ENCODE measurements at regions not wholly inside any gene's neighbourhood (a gene's known extent, or its start where the extent isn't known, plus 50 kb on each side); places are given as distances from the start of the nearest gene placed in this dataset.

GRCh38 chr20:60584221-60584620, 626.0 kb downstream of the CDH26 start:
- no peak overlapping the region for H3K4me3 ChIP-seq (ENCODE audit: low read depth in 1 of 5, low read length in 5 of 5)
- H3K36me3 ChIP-seq (ENCODE audit: control insufficient read depth in 5 of 5, insufficient read depth in 5 of 5, low read length in 5 of 5), result no peaks in the 10 kb centered on the region
- H3K9me3 ChIP-seq (ENCODE audit: control insufficient read depth in 5 of 5, low read length in 5 of 5), result no peaks in the 10 kb centered on the region
- H3K27ac ChIP-seq (ENCODE audit: low read depth, low read length), result no peak overlapping the region
- no peak overlapping the region for H3K9ac ChIP-seq (ENCODE audit: low read length in 5 of 5)
- H3K27me3 ChIP-seq (ENCODE audit: control insufficient read depth in 5 of 5, insufficient read depth in 4 of 5, low read length in 5 of 5), result peaks cover 0 to 11% (median 0%) of the 10 kb centered on the region in 5 donors
- H3K4me1 ChIP-seq (ENCODE audit: control insufficient read depth in 5 of 5, insufficient read depth in 5 of 5, low read length in 5 of 5), result peaks cover 0 to 11% (median 3%) of the 10 kb centered on the region in 5 donors

GRCh38 chr20:60585651-60586050, 627.4 kb downstream of the CDH26 start:
- Histone ChIP-seq H3K36me3 (ENCODE audit: control insufficient read depth in 5 of 5, insufficient read depth in 5 of 5, low read length in 5 of 5) (no peaks in the 10 kb centered on the region), H3K4me3 (ENCODE audit: low read depth in 1 of 5, low read length in 5 of 5) (no peak overlapping the region), H3K27me3 (ENCODE audit: control insufficient read depth in 5 of 5, insufficient read depth in 4 of 5, low read length in 5 of 5) (peaks cover 0 to 11% (median 0%) of the 10 kb centered on the region in 5 donors)

GRCh38 chr20:60586269-60587050, 628.2 kb downstream of the CDH26 start:
- Histone ChIP-seq H3K27ac (ENCODE audit: low read depth, low read length) (no peak overlapping the region), H3K27me3 (ENCODE audit: control insufficient read depth in 5 of 5, insufficient read depth in 4 of 5, low read length in 5 of 5) (peaks cover 0 to 11% (median 0%) of the 10 kb centered on the region in 5 donors), H3K9ac (ENCODE audit: low read length in 5 of 5) (no peak overlapping the region), H3K4me1 (ENCODE audit: control insufficient read depth in 5 of 5, insufficient read depth in 5 of 5, low read length in 5 of 5) (peaks cover 0 to 11% (median 3%) of the 10 kb centered on the region in 5 donors), H3K36me3 (ENCODE audit: control insufficient read depth in 5 of 5, insufficient read depth in 5 of 5, low read length in 5 of 5) (no peaks in the 10 kb centered on the region), H3K9me3 (ENCODE audit: control insufficient read depth in 5 of 5, low read length in 5 of 5) (no peaks in the 10 kb centered on the region), H3K4me3 (ENCODE audit: low read depth in 1 of 5, low read length in 5 of 5) (no peak overlapping the region)

More at GRCh38 chr20:60585651-60586050, 627.4 kb downstream of the CDH26 start:
- no peak overlapping the region for H3K9ac ChIP-seq (ENCODE audit: low read length in 5 of 5)
- no peaks in the 10 kb centered on the region for H3K9me3 ChIP-seq (ENCODE audit: control insufficient read depth in 5 of 5, low read length in 5 of 5)
- H3K27ac ChIP-seq (ENCODE audit: low read depth, low read length), result no peak overlapping the region
- peaks cover 0 to 11% (median 3%) of the 10 kb centered on the region in 5 donors for H3K4me1 ChIP-seq (ENCODE audit: control insufficient read depth in 5 of 5, insufficient read depth in 5 of 5, low read length in 5 of 5)

GRCh38 chr20:60587986-60588385, 629.8 kb downstream of the CDH26 start:
- H3K4me3 ChIP-seq (ENCODE audit: low read depth in 1 of 5, low read length in 5 of 5), result no peak overlapping the region
- no peak overlapping the region for H3K27ac ChIP-seq (ENCODE audit: low read depth, low read length)
- no peaks in the 10 kb centered on the region for H3K36me3 ChIP-seq (ENCODE audit: control insufficient read depth in 5 of 5, insufficient read depth in 5 of 5, low read length in 5 of 5)
- no peaks in the 10 kb centered on the region for H3K9me3 ChIP-seq (ENCODE audit: control insufficient read depth in 5 of 5, low read length in 5 of 5)
- peaks cover 0 to 11% (median 0%) of the 10 kb centered on the region in 5 donors for H3K27me3 ChIP-seq (ENCODE audit: control insufficient read depth in 5 of 5, insufficient read depth in 4 of 5, low read length in 5 of 5)
- H3K9ac ChIP-seq (ENCODE audit: low read length in 5 of 5), result no peak overlapping the region
- H3K4me1 ChIP-seq (ENCODE audit: control insufficient read depth in 5 of 5, insufficient read depth in 5 of 5, low read length in 5 of 5), result peaks cover 0 to 11% (median 3%) of the 10 kb centered on the region in 5 donors

GRCh38 chr20:60589623-60590022, 631.4 kb downstream of the CDH26 start:
- Histone ChIP-seq H3K36me3 (ENCODE audit: control insufficient read depth in 5 of 5, insufficient read depth in 5 of 5, low read length in 5 of 5) (no peaks in the 10 kb centered on the region), H3K27me3 (ENCODE audit: control insufficient read depth in 5 of 5, insufficient read depth in 4 of 5, low read length in 5 of 5) (peaks cover 0 to 8% (median 0%) of the 10 kb centered on the region in 5 donors), H3K9ac (ENCODE audit: low read length in 5 of 5) (no peak overlapping the region), H3K27ac (ENCODE audit: low read depth, low read length) (no peak overlapping the region), H3K4me3 (ENCODE audit: low read depth in 1 of 5, low read length in 5 of 5) (no peak overlapping the region), H3K9me3 (ENCODE audit: control insufficient read depth in 5 of 5, low read length in 5 of 5) (no peaks in the 10 kb centered on the region), H3K4me1 (ENCODE audit: control insufficient read depth in 5 of 5, insufficient read depth in 5 of 5, low read length in 5 of 5) (peaks cover 0 to 11% (median 3%) of the 10 kb centered on the region in 5 donors)

GRCh38 chr20:60591172-60591799, 633.1 kb downstream of the CDH26 start:
- Histone ChIP-seq H3K4me3 (ENCODE audit: low read depth in 1 of 5, low read length in 5 of 5) (no peak overlapping the region), H3K27me3 (ENCODE audit: control insufficient read depth in 5 of 5, insufficient read depth in 4 of 5, low read length in 5 of 5) (peaks cover 0 to 7% (median 0%) of the 10 kb centered on the region in 5 donors), H3K9me3 (ENCODE audit: control insufficient read depth in 5 of 5, low read length in 5 of 5) (no peaks in the 10 kb centered on the region), H3K36me3 (ENCODE audit: control insufficient read depth in 5 of 5, insufficient read depth in 5 of 5, low read length in 5 of 5) (no peaks in the 10 kb centered on the region), H3K9ac (ENCODE audit: low read length in 5 of 5) (no peak overlapping the region), H3K4me1 (ENCODE audit: control insufficient read depth in 5 of 5, insufficient read depth in 5 of 5, low read length in 5 of 5) (peaks cover 0 to 10% (median 3%) of the 10 kb centered on the region in 5 donors), H3K27ac (ENCODE audit: low read depth, low read length) (no peak overlapping the region)

- H3K27me3 ChIP-seq (ENCODE audit: control insufficient read depth in 5 of 5, insufficient read depth in 4 of 5, low read length in 5 of 5), result peaks cover 0 to 3% (median 0%) of the 10 kb centered on the region in 5 donors
- H3K4me3 ChIP-seq (ENCODE audit: low read depth in 1 of 5, low read length in 5 of 5), result no peak overlapping the region
- no peak overlapping the region for H3K9ac ChIP-seq (ENCODE audit: low read length in 5 of 5)
- no peaks in the 10 kb centered on the region for H3K4me1 ChIP-seq (ENCODE audit: control insufficient read depth in 5 of 5, insufficient read depth in 5 of 5, low read length in 5 of 5)
- no peak overlapping the region for H3K27ac ChIP-seq (ENCODE audit: low read depth, low read length)
- H3K36me3 ChIP-seq (ENCODE audit: control insufficient read depth in 5 of 5, insufficient read depth in 5 of 5, low read length in 5 of 5), result no peaks in the 10 kb centered on the region
- H3K9me3 ChIP-seq (ENCODE audit: control insufficient read depth in 5 of 5, low read length in 5 of 5), result peaks cover 0 to 4% (median 0%) of the 10 kb centered on the region in 5 donors
These were observed 640.3 kb downstream of the CDH26 start for GRCh38 chr20:60598528-60598927.

GRCh38 chr20:60599381-60599780, 641.2 kb downstream of the CDH26 start:
- no peak overlapping the region for H3K9ac ChIP-seq (ENCODE audit: low read length in 5 of 5)
- peaks cover 0 to 3% (median 0%) of the 10 kb centered on the region in 5 donors for H3K27me3 ChIP-seq (ENCODE audit: control insufficient read depth in 5 of 5, insufficient read depth in 4 of 5, low read length in 5 of 5)
- no peak overlapping the region for H3K27ac ChIP-seq (ENCODE audit: low read depth, low read length)
- no peaks in the 10 kb centered on the region for H3K36me3 ChIP-seq (ENCODE audit: control insufficient read depth in 5 of 5, insufficient read depth in 5 of 5, low read length in 5 of 5)
- no peak overlapping the region for H3K4me3 ChIP-seq (ENCODE audit: low read depth in 1 of 5, low read length in 5 of 5)
- no peaks in the 10 kb centered on the region for H3K4me1 ChIP-seq (ENCODE audit: control insufficient read depth in 5 of 5, insufficient read depth in 5 of 5, low read length in 5 of 5)
- H3K9me3 ChIP-seq (ENCODE audit: control insufficient read depth in 5 of 5, low read length in 5 of 5), result peaks cover 0 to 4% (median 0%) of the 10 kb centered on the region in 5 donors

GRCh38 chr20:60600036-60600435, 641.8 kb downstream of the CDH26 start:
- Histone ChIP-seq H3K27me3 (ENCODE audit: control insufficient read depth in 5 of 5, insufficient read depth in 4 of 5, low read length in 5 of 5) (peaks cover 0 to 3% (median 0%) of the 10 kb centered on the region in 5 donors), H3K36me3 (ENCODE audit: control insufficient read depth in 5 of 5, insufficient read depth in 5 of 5, low read length in 5 of 5) (no peaks in the 10 kb centered on the region), H3K4me1 (ENCODE audit: control insufficient read depth in 5 of 5, insufficient read depth in 5 of 5, low read length in 5 of 5) (no peaks in the 10 kb centered on the region)

GRCh38 chr20:60624066-60624465, 628.0 kb upstream of the CDH4 start:
- Histone ChIP-seq H3K9ac (ENCODE audit: low read length in 5 of 5) (no peak overlapping the region), H3K4me1 (ENCODE audit: control insufficient read depth in 5 of 5, insufficient read depth in 5 of 5, low read length in 5 of 5) (no peaks in the 10 kb centered on the region), H3K27me3 (ENCODE audit: control insufficient read depth in 5 of 5, insufficient read depth in 4 of 5, low read length in 5 of 5) (no peaks in the 10 kb centered on the region), H3K4me3 (ENCODE audit: low read depth in 1 of 5, low read length in 5 of 5) (no peak overlapping the region), H3K36me3 (ENCODE audit: control insufficient read depth in 5 of 5, insufficient read depth in 5 of 5, low read length in 5 of 5) (no peaks in the 10 kb centered on the region), H3K9me3 (ENCODE audit: control insufficient read depth in 5 of 5, low read length in 5 of 5) (no peaks in the 10 kb centered on the region), H3K27ac (ENCODE audit: low read depth, low read length) (no peak overlapping the region)

More at GRCh38 chr20:60600036-60600435, 641.8 kb downstream of the CDH26 start:
- peaks cover 0 to 4% (median 0%) of the 10 kb centered on the region in 5 donors for H3K9me3 ChIP-seq (ENCODE audit: control insufficient read depth in 5 of 5, low read length in 5 of 5)
- H3K9ac ChIP-seq (ENCODE audit: low read length in 5 of 5), result no peak overlapping the region
- H3K27ac ChIP-seq (ENCODE audit: low read depth, low read length), result no peak overlapping the region
- H3K4me3 ChIP-seq (ENCODE audit: low read depth in 1 of 5, low read length in 5 of 5), result no peak overlapping the region
